ENCODE measurements at regions not wholly inside any gene's neighbourhood (a gene's known extent, or its start where the extent isn't known, plus 50 kb on each side); places are given as distances from the start of the nearest gene placed in this dataset.
"Not testable (repeated sequence)": the region's sequence is repeated elsewhere in the genome, so short reads cannot be mapped to it uniquely, and the experiment has no call there.

DNA sequence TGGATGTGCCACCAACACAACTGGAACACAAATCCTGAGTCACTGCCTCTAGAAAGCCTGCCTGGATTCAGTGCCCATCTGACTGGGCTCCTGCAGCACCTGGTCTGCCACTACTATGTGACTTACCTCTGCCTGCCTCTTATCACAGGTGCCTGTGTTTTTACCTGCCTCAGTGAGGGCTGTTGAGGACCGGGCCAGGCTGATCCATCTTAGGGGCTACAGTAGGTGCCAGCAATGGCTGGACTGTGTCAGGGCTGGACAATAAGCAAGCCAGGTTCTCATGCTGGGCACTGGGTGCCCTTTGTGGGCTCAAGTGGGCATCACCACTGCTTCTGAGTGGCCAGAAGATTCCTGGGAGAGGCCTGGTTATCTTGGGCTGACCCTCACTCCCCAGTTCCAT, 948.6 kb upstream of the TPTE start:
- DNase-seq; H3K36me3 Mint-ChIP-seq (ENCODE audit: insufficient read depth); H3K4me3 Mint-ChIP-seq; H3K27ac Mint-ChIP-seq; H3K4me1 Mint-ChIP-seq (ENCODE audit: low read depth in 2 of 2); H3K27me3 Mint-ChIP-seq; ATAC-seq (replicated peaks); H3K9me3 Mint-ChIP-seq: not testable (repeated sequence)

GRCh38 chr21:9573528-9573927, 947.9 kb upstream of the TPTE start:
- H3K36me3 Mint-ChIP-seq (ENCODE audit: insufficient read depth); H3K4me1 Mint-ChIP-seq (ENCODE audit: low read depth in 2 of 2); H3K4me3 Mint-ChIP-seq; ATAC-seq (replicated peaks); H3K9me3 Mint-ChIP-seq; H3K27ac Mint-ChIP-seq; DNase-seq; H3K27me3 Mint-ChIP-seq: not testable (repeated sequence)

DNA sequence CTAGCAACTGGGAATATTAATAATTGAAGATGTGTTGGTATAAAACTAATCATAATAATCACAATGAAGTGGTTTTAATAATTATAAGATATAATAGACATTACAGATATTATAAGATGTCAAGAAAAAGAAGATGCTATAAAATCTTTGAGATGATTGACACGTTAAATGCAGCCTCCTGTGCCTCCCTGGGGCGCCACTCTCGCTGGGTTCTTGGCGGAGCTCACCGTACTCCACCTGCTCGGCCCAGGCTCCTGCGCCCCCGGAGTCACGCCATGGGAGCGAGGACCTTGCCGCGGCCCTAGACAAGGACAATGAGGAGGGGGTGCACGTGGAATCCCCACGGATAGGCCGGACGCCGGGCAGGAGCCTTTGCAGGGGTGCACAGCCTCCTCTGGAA, 942.1 kb upstream of the TPTE start:
- not testable (repeated sequence) for H3K4me1 Mint-ChIP-seq (ENCODE audit: low read depth in 2 of 2); H3K36me3 Mint-ChIP-seq (ENCODE audit: insufficient read depth); H3K27me3 Mint-ChIP-seq; H3K4me3 Mint-ChIP-seq; DNase-seq; ATAC-seq (replicated peaks); H3K27ac Mint-ChIP-seq; H3K9me3 Mint-ChIP-seq

GRCh38 chr21:9587941-9588340, 933.4 kb upstream of the TPTE start:
- H3K27me3 Mint-ChIP-seq; H3K27ac Mint-ChIP-seq; H3K4me3 Mint-ChIP-seq; ATAC-seq (replicated peaks); DNase-seq; H3K4me1 Mint-ChIP-seq (ENCODE audit: low read depth in 2 of 2); H3K9me3 Mint-ChIP-seq; H3K36me3 Mint-ChIP-seq (ENCODE audit: insufficient read depth): not testable (repeated sequence)

- not testable (repeated sequence) for H3K27ac Mint-ChIP-seq; H3K4me3 Mint-ChIP-seq; ATAC-seq (replicated peaks); H3K9me3 Mint-ChIP-seq; DNase-seq; H3K36me3 Mint-ChIP-seq (ENCODE audit: insufficient read depth); H3K27me3 Mint-ChIP-seq; H3K4me1 Mint-ChIP-seq (ENCODE audit: low read depth in 2 of 2)
These were observed 928.8 kb upstream of the TPTE start for GRCh38 chr21:9592591-9592990.

- not testable (repeated sequence) for ATAC-seq (replicated peaks); DNase-seq
These were observed 927.7 kb upstream of the TPTE start for GRCh38 chr21:9593646-9594045.

GRCh38 chr21:9614011-9614410, 907.4 kb upstream of the TPTE start:
- not testable (repeated sequence) for DNase-seq; H3K9me3 Mint-ChIP-seq; H3K27me3 Mint-ChIP-seq; H3K4me3 Mint-ChIP-seq; H3K4me1 Mint-ChIP-seq (ENCODE audit: low read depth in 2 of 2); ATAC-seq (replicated peaks); H3K27ac Mint-ChIP-seq; H3K36me3 Mint-ChIP-seq (ENCODE audit: insufficient read depth)

More at GRCh38 chr21:9593646-9594045, 927.7 kb upstream of the TPTE start:
- H3K27ac Mint-ChIP-seq; H3K4me1 Mint-ChIP-seq (ENCODE audit: low read depth in 2 of 2); H3K27me3 Mint-ChIP-seq; H3K36me3 Mint-ChIP-seq (ENCODE audit: insufficient read depth); H3K9me3 Mint-ChIP-seq; H3K4me3 Mint-ChIP-seq: not testable (repeated sequence)

GRCh38 chr21:9621121-9621793, 900.1 kb upstream of the TPTE start:
- H3K27me3 Mint-ChIP-seq; DNase-seq; H3K4me1 Mint-ChIP-seq (ENCODE audit: low read depth in 2 of 2); H3K36me3 Mint-ChIP-seq (ENCODE audit: insufficient read depth); H3K27ac Mint-ChIP-seq; ATAC-seq (replicated peaks); H3K4me3 Mint-ChIP-seq; H3K9me3 Mint-ChIP-seq: not testable (repeated sequence)

DNA sequence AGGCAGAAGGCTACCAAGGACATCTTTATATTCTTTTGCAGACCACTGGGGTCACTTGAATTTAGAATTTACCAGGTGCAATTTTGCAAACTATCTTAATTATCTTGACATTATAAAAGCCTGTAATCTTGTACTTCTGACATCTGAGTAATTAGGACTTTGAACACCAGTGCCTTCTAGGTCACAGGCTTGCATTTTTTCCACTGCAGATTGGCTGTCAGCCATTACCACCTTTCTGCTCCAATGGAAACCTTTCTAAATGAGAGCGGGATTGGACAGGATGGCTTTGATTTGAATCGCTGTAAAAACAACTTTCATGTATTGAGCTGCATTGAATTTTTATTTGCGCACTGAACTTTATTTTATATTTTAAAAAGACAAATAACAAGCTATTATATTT, 893.3 kb upstream of the TPTE start:
- H3K4me1 Mint-ChIP-seq (ENCODE audit: low read depth in 2 of 2); H3K4me3 Mint-ChIP-seq; ATAC-seq (replicated peaks); H3K27me3 Mint-ChIP-seq; DNase-seq; H3K27ac Mint-ChIP-seq; H3K36me3 Mint-ChIP-seq (ENCODE audit: insufficient read depth); H3K9me3 Mint-ChIP-seq: not testable (repeated sequence)

- not testable (repeated sequence) for H3K4me1 Mint-ChIP-seq (ENCODE audit: low read depth in 2 of 2); H3K36me3 Mint-ChIP-seq (ENCODE audit: insufficient read depth)
These were observed 874.0 kb upstream of the TPTE start for GRCh38 chr21:9647409-9647808.

GRCh38 chr21:9648331-9648730, 873.1 kb upstream of the TPTE start:
- H3K27ac Mint-ChIP-seq; H3K4me1 Mint-ChIP-seq (ENCODE audit: low read depth in 2 of 2); H3K27me3 Mint-ChIP-seq; H3K36me3 Mint-ChIP-seq (ENCODE audit: insufficient read depth); H3K4me3 Mint-ChIP-seq; ATAC-seq (replicated peaks); H3K9me3 Mint-ChIP-seq; DNase-seq: not testable (repeated sequence)

More at GRCh38 chr21:9647409-9647808, 874.0 kb upstream of the TPTE start:
- H3K27me3 Mint-ChIP-seq; H3K9me3 Mint-ChIP-seq; DNase-seq; H3K27ac Mint-ChIP-seq; H3K4me3 Mint-ChIP-seq; ATAC-seq (replicated peaks): not testable (repeated sequence)

GRCh38 chr21:9648947-9649720, 872.2 kb upstream of the TPTE start:
- not testable (repeated sequence) for H3K9me3 Mint-ChIP-seq; ATAC-seq (replicated peaks); H3K27ac Mint-ChIP-seq; H3K36me3 Mint-ChIP-seq (ENCODE audit: insufficient read depth); DNase-seq; H3K4me3 Mint-ChIP-seq; H3K27me3 Mint-ChIP-seq; H3K4me1 Mint-ChIP-seq (ENCODE audit: low read depth in 2 of 2)

- not testable (repeated sequence) for H3K27me3 Mint-ChIP-seq; H3K4me1 Mint-ChIP-seq (ENCODE audit: low read depth in 2 of 2); H3K4me3 Mint-ChIP-seq; ATAC-seq (replicated peaks); H3K27ac Mint-ChIP-seq; DNase-seq; H3K36me3 Mint-ChIP-seq (ENCODE audit: insufficient read depth)
- H3K9me3 Mint-ChIP-seq: peaks cover 0 to 12% of the 10 kb centered on the region in 2 donors
These were observed 868.6 kb upstream of the TPTE start for GRCh38 chr21:9652819-9653218.

DNA sequence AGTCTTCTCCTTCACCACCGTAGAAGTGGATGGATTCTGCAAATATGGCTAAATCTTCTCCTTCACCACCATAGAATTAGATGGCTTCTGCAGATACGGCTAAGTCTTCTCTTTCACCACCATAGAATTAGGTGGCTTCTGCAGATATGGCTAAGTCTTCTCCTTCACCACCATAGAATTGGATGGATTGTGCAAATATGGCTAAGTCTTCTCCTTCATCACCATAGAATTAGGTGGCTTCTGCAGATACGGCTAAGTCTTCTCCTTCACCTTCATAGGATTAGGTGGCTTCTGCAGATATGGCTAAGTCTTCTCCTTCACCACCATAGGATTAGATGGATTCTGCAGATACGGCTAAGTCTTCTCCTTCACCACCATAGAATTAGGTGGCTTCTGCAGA, 866.2 kb upstream of the TPTE start:
- H3K27me3 Mint-ChIP-seq, H3K27ac Mint-ChIP-seq: not testable (repeated sequence)
- peaks cover 0 to 11% of the 10 kb centered on the region in 2 donors for H3K9me3 Mint-ChIP-seq

More for the DNA sequence above, 866.2 kb upstream of the TPTE start:
- not testable (repeated sequence) for ATAC-seq (replicated peaks); H3K36me3 Mint-ChIP-seq (ENCODE audit: insufficient read depth); H3K4me1 Mint-ChIP-seq (ENCODE audit: low read depth in 2 of 2); DNase-seq; H3K4me3 Mint-ChIP-seq

All from effector memory CD8-positive, alpha-beta T cell (primary cell).